Brain microvascular endothelial cell (primary cell): ENCODE measurements at regions not wholly inside any gene's neighbourhood (a gene's known extent, or its start where the extent isn't known, plus 50 kb on each side); places are given as distances from the start of the nearest gene placed in this dataset.

ENCODE experiments used
- DNase-seq: peaks from one replicate; pipeline ENCODE4 v3.0.0-alpha.2; 2020
- H3K27ac ChIP-seq: fragments of 250-450 bp; sonication (Bioruptor Pico); 2 replicates; pipeline ENCODE4 v1.5.1; 2020; ENCODE audit warnings: mild to moderate bottlenecking, moderate library complexity
- H3K27me3 ChIP-seq: fragments of 250-450 bp; sonication (Bioruptor Pico); replicated peaks from 2 replicates; pipeline ENCODE4 v1.5.1; 2020; ENCODE audit warnings: mild to moderate bottlenecking
- H3K36me3 ChIP-seq: fragments of 250-450 bp; sonication (Bioruptor Pico); replicated peaks from 2 replicates; pipeline ENCODE4 v1.5.1; 2020; ENCODE audit warnings: mild to moderate bottlenecking
- H3K4me3 ChIP-seq: 2 replicates; pipeline ENCODE4 v1.5.1; 2011; ENCODE audit warnings: low read depth, mild to moderate bottlenecking, control low read depth, low read length, moderate library complexity
- in situ Hi-C: cut with HindIII; loops from 2 replicates; pipeline ENCODE4 v1.10.0; 2017; ENCODE audit warnings: low sequenced_read_pairs, low pct_ligation_motif_present
- TF ChIP-seq, protein P1 (sequence below): IDR thresholded peaks from 2 replicates; pipeline ENCODE4 v1.5.1; 2011; ENCODE audit warnings: low read depth, mild to moderate bottlenecking, moderate library complexity, low read length, control low read depth, inconsistent platforms; ENCODE audit errors: missing control alignments

DNA sequence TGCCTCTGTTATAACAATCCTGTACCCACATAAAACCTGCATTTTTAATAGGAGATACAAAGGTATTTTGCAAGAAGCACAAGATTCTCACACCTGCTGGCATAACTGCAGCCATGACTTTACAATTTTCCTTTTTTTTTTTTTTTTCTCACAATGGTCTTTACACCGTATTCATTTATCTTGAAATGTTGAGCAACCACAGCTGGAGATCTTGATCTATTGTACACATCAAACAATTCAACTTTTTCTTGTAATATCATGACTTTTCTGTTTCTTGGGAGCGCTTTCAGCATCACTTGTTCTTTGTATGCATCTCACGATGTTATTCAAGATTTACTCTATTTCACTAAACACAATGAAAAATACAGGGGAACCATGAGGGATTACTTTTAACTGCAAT, 651.4 kb downstream of the KCNT2 start:
- Histone ChIP-seq H3K4me3 (no peak overlapping the region), H3K27me3 (no peaks in the 10 kb centered on the region), H3K27ac (no peak overlapping the region), H3K36me3 (no peaks in the 10 kb centered on the region)
- DNase-seq = no peak
- in situ Hi-C loops = no loop called here
- TF ChIP-seq, protein P1, sequence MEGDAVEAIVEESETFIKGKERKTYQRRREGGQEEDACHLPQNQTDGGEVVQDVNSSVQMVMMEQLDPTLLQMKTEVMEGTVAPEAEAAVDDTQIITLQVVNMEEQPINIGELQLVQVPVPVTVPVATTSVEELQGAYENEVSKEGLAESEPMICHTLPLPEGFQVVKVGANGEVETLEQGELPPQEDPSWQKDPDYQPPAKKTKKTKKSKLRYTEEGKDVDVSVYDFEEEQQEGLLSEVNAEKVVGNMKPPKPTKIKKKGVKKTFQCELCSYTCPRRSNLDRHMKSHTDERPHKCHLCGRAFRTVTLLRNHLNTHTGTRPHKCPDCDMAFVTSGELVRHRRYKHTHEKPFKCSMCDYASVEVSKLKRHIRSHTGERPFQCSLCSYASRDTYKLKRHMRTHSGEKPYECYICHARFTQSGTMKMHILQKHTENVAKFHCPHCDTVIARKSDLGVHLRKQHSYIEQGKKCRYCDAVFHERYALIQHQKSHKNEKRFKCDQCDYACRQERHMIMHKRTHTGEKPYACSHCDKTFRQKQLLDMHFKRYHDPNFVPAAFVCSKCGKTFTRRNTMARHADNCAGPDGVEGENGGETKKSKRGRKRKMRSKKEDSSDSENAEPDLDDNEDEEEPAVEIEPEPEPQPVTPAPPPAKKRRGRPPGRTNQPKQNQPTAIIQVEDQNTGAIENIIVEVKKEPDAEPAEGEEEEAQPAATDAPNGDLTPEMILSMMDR = no peak

DNA sequence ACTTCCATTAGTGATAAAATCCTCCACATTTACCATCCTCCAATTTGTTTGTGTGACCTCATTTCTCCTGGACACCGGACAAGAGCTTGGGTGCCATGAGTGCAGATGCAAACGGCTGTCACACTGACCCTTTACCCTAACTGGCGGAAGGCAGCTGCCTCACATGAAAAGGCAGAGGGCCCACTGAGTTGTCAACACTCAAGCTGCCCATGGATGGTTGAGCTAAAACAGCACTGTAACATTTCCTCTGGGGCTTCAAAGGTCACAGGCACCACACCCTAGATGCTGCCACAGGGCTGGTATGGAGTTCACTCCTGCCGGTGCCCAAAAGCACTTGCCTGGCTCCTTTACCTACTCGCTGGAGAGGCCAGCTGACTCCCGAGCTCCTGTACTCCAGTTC, 653.4 kb downstream of the KCNT2 start:
- TF ChIP-seq, protein P1 = no peak
- Histone ChIP-seq H3K4me3 (no peak overlapping the region), H3K36me3 (no peaks in the 10 kb centered on the region), H3K27me3 (no peaks in the 10 kb centered on the region), H3K27ac (no peak overlapping the region)
- in situ Hi-C loops = no loop called here
- DNase-seq = no peak

DNA sequence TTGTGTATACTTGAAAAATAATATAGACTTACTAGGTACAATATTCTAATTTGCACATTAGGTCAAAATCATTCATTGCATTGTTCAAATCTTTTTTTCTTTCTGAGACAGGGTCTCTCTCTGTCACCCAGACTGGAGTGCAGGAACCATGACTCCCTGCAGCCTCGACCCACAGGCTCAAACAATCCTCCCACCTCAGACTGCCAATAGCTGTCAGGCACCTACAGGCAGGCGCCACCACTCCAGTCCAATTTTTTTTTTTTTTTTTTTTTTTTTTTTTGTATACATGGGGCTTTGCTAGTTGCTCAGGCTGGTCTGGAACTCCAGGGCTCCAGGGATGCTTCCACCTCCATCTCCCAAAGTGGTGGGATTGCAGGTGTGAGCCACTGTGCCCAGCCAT, 656.9 kb downstream of the KCNT2 start:
- TF ChIP-seq, protein P1 = no peak
- no peak overlapping the region for H3K4me3 ChIP-seq
- in situ Hi-C loops = no loop called here
- DNase-seq = no peak
- no peaks in the 10 kb centered on the region for H3K27me3 ChIP-seq
- no peaks in the 10 kb centered on the region for H3K36me3 ChIP-seq
- no peak overlapping the region for H3K27ac ChIP-seq

DNA sequence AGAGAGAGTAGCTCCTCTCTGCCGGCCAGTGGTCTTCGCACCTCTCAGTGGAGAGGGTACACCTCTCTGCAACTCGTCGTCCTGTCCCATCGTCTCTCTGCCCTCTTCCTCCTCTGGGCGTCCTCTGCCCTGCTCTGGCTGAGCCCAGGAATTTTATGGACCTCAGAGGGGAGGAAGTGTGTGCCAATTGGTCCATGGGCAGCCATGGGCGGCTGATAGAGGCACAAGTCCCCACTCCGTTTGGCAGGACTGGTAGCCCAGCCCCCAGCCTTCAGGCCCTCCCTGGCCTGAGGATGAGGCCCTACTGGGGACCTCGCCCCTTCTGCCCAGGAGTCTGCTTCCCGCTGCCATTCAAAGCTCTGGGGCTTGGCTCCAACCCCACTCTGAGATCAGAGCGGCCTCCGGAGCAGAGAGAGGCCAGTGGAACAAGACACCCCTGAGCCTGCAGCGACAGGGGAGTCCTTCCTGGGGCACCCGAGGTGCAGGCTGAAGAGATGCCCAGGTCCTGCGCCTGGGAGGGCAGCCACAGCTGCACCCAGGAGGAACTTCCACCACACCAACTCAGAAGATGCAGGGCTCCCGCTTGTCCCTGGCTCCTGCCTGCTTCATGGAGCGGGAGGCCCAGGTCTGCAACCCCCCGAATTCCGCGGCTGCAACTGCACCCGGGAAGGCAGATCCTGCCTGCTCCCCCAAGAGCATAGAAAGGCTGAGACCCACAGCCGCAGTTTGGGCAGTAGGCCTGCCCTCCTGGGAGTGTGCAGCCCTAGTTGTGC, 659.9 kb downstream of the KCNT2 start:
- Histone ChIP-seq H3K27me3 (no peaks in the 10 kb centered on the region), H3K27ac (no peak overlapping the region), H3K4me3 (no peak overlapping the region), H3K36me3 (no peaks in the 10 kb centered on the region)
- TF ChIP-seq, protein P1 = no peak
- DNase-seq = no peak
- in situ Hi-C loops = no loop called here

DNA sequence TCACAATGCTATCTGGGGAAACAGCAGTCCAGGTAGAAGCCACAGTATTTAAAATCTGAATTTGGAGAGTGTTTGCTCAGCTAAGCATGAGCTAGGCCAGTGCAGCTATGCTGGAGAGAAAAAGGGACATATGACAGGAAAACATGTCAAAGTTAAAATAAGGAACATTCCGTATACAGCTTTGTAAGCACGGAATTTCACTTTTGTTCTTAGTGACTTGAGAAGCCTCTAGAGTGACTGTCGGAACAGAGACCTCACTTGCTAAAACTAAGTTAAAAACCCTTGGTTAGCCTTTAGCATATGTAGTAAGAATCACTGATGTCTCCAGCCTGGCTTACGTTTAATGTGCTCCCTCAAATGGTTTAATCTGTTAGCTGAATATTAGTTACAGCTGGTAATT, 661.7 kb downstream of the KCNT2 start:
- Histone ChIP-seq H3K27me3 (no peaks in the 10 kb centered on the region), H3K4me3 (no peak overlapping the region), H3K36me3 (no peaks in the 10 kb centered on the region), H3K27ac (no peak overlapping the region)
- no peak for DNase-seq
- in situ Hi-C loops = no loop called here
- TF ChIP-seq, protein P1 = no peak

DNA sequence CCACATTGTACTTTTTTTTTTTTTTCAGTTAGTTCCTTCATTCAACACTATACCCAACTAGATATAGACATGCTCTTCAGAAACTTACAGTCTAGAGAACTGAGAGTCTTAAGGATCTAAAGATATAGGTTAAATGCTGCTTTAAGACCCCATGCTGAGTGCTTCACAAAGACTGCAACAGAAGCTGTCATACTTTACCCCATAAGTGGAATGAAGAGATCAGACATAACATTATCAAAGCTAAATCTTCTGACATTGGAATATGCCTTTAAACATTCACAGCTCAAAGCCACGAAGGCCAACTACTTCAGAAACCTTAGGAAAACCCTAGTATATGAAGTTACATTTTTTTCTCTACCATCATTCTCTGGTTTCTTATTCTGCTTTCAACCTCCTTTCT, 666.4 kb downstream of the KCNT2 start:
- DNase-seq = no peak
- TF ChIP-seq, protein P1 = no peak
- in situ Hi-C loops = no loop called here
- H3K36me3 ChIP-seq = no peaks in the 10 kb centered on the region
- H3K27ac ChIP-seq = no peak overlapping the region
- H3K27me3 ChIP-seq = no peaks in the 10 kb centered on the region
- H3K4me3 ChIP-seq = no peak overlapping the region
